HG03159 (cell line): ENCODE measurements at regions not wholly inside any gene's neighbourhood (a gene's known extent, or its start where the extent isn't known, plus 50 kb on each side); places are given as distances from the start of the nearest gene placed in this dataset.

Source experiments
- ATAC-seq: cut with Tn5 transposase; IDR thresholded peaks from one replicate; pipeline ENCODE4 v1.9.1; 2021; ENCODE audit warnings: mild to moderate bottlenecking, moderate library complexity; ENCODE audit not compliant: unreplicated experiment

GRCh38 chr6:100268326-100268725 lies 196.4 kb downstream of the SIM1 start:
- ATAC-seq, result no peak

- ATAC-seq, result no peak
Measured at GRCh38 chr6:100267721-100268123, 197.0 kb downstream of the SIM1 start.

- no peak for ATAC-seq
Measured at GRCh38 chr6:100266494-100267401, 198.0 kb downstream of the SIM1 start.

GRCh38 chr6:100262086-100262485 lies 202.6 kb downstream of the SIM1 start:
- no peak for ATAC-seq

- ATAC-seq, result peak; percentile 32
Measured at GRCh38 chr6:100261486-100261885, 203.2 kb downstream of the SIM1 start.

GRCh38 chr6:100260584-100260983 lies 204.1 kb downstream of the SIM1 start:
- ATAC-seq, result no peak

GRCh38 chr6:100259865-100260264 lies 204.9 kb downstream of the SIM1 start:
- ATAC-seq, result no peak

GRCh38 chr6:100258752-100259151 lies 206.0 kb downstream of the SIM1 start:
- ATAC-seq, result no peak

GRCh38 chr6:100257793-100258395 lies 206.8 kb downstream of the SIM1 start:
- ATAC-seq, result peak; percentile 95

- ATAC-seq, result no peak
Measured at GRCh38 chr6:100255701-100256100, 209.0 kb downstream of the SIM1 start.

GRCh38 chr6:100247123-100247522 lies 217.6 kb downstream of the SIM1 start:
- ATAC-seq, result no peak

- ATAC-seq, result no peak
Measured at GRCh38 chr6:100246206-100246605, 218.5 kb downstream of the SIM1 start.

GRCh38 chr6:100240798-100241197 lies 223.9 kb downstream of the SIM1 start:
- no peak for ATAC-seq

- no peak for ATAC-seq
Measured at GRCh38 chr6:100237821-100238220, 226.9 kb downstream of the SIM1 start.

- no peak for ATAC-seq
Measured at GRCh38 chr6:100236389-100236788, 228.3 kb downstream of the SIM1 start.

- no peak for ATAC-seq
Measured at GRCh38 chr6:100235631-100236030, 229.1 kb downstream of the SIM1 start.

- ATAC-seq, result no peak
Measured at GRCh38 chr6:100234625-100235024, 230.1 kb downstream of the SIM1 start.

- no peak for ATAC-seq
Measured at GRCh38 chr6:100232781-100233573, 231.7 kb downstream of the SIM1 start.

- ATAC-seq, result no peak
Measured at GRCh38 chr6:100230953-100231316, 233.8 kb downstream of the SIM1 start.

- no peak for ATAC-seq
Measured at GRCh38 chr6:100230115-100230952, 234.4 kb downstream of the SIM1 start.

- ATAC-seq, result no peak
Measured at GRCh38 chr6:100229512-100229911, 235.2 kb downstream of the SIM1 start.
